WERI-Rb-1 (cell line): ENCODE measurements at regions not wholly inside any gene's neighbourhood (a gene's known extent, or its start where the extent isn't known, plus 50 kb on each side); places are given as distances from the start of the nearest gene placed in this dataset.
"Not testable (repeated sequence)": the region's sequence is repeated elsewhere in the genome, so short reads cannot be mapped to it uniquely, and the experiment has no call there.

Experiments
- DNase-seq: peaks from one replicate; pipeline ENCODE4 v3.0.0-alpha.2; 2020
- H3K27ac ChIP-seq: fragments of 250-450 bp; sonication (Bioruptor Pico); 2 replicates; pipeline ENCODE4 v1.5.1; 2020; ENCODE audit warnings: mild to moderate bottlenecking, moderate library complexity
- H3K27me3 ChIP-seq: fragments of 250-450 bp; sonication (Bioruptor Pico); 2 replicates; pipeline ENCODE4 v1.5.1; 2021; ENCODE audit warnings: mild to moderate bottlenecking, low read depth, moderate library complexity; ENCODE audit not compliant: insufficient read depth, severe bottlenecking
- H3K36me3 ChIP-seq: fragments of 250-450 bp; sonication (Bioruptor Pico); 2 replicates; pipeline ENCODE4 v1.5.1; 2020; ENCODE audit warnings: mild to moderate bottlenecking, moderate library complexity
- H3K4me3 ChIP-seq: 2 replicates; pipeline ENCODE4 v1.5.1; 2011; ENCODE audit warnings: low read depth, mild to moderate bottlenecking, control low read depth, low read length
- H3K9me3 ChIP-seq: fragments of 250-450 bp; sonication (Bioruptor Pico); 2 replicates; pipeline ENCODE4 v1.5.1; 2021; ENCODE audit warnings: mild to moderate bottlenecking, moderate library complexity; ENCODE audit not compliant: severe bottlenecking
- CTCF ChIP-seq: IDR thresholded peaks from 2 replicates; pipeline ENCODE4 v1.5.1; 2011; ENCODE audit warnings: low read depth, mild to moderate bottlenecking, control low read depth, inconsistent platforms, low read length

- no peak for TF ChIP-seq CTCF
- Histone ChIP-seq H3K27ac (no peak overlapping the region), H3K9me3 (no peaks in the 10 kb centered on the region), H3K27me3 (no peaks in the 10 kb centered on the region), H3K36me3 (no peaks in the 10 kb centered on the region), H3K4me3 (no peak overlapping the region)
- no peak for DNase-seq
Measured at GRCh38 chr9:28976684-28977083, 1403.4 kb upstream of the C9orf72 start.

- Histone ChIP-seq H3K27ac (no peak overlapping the region), H3K36me3 (no peaks in the 10 kb centered on the region), H3K27me3 (no peaks in the 10 kb centered on the region), H3K4me3 (no peak overlapping the region), H3K9me3 (no peaks in the 10 kb centered on the region)
- TF ChIP-seq CTCF: no peak
- no peak for DNase-seq
Measured at GRCh38 chr9:28981129-28981528, 1407.8 kb upstream of the C9orf72 start.

GRCh38 chr9:28981711-28982110 is 1408.4 kb upstream of the C9orf72 start:
- no peak overlapping the region for H3K4me3 ChIP-seq
- no peaks in the 10 kb centered on the region for H3K27me3 ChIP-seq
- TF ChIP-seq CTCF: no peak
- no peak overlapping the region for H3K27ac ChIP-seq
- no peaks in the 10 kb centered on the region for H3K36me3 ChIP-seq
- H3K9me3 ChIP-seq: no peaks in the 10 kb centered on the region
- DNase-seq: no peak

- Histone ChIP-seq H3K27ac (no peak overlapping the region), H3K36me3 (no peaks in the 10 kb centered on the region), H3K27me3 (no peaks in the 10 kb centered on the region), H3K9me3 (no peaks in the 10 kb centered on the region), H3K4me3 (no peak overlapping the region)
- DNase-seq: no peak
- TF ChIP-seq CTCF: no peak
Measured at GRCh38 chr9:28984016-28984415, 1410.7 kb upstream of the C9orf72 start.

- not testable (repeated sequence) for DNase-seq, H3K4me3 ChIP-seq, H3K27ac ChIP-seq, H3K9me3 ChIP-seq, H3K27me3 ChIP-seq, H3K36me3 ChIP-seq
Measured at GRCh38 chr9:28990009-28990408, 1416.7 kb upstream of the C9orf72 start.

- no peak for TF ChIP-seq CTCF
- no peak for DNase-seq
- no peaks in the 10 kb centered on the region for H3K36me3 ChIP-seq
- H3K27ac ChIP-seq: no peak overlapping the region
- no peak overlapping the region for H3K4me3 ChIP-seq
- H3K27me3 ChIP-seq: no peaks in the 10 kb centered on the region
- H3K9me3 ChIP-seq: no peaks in the 10 kb centered on the region
Measured at GRCh38 chr9:28999057-28999456, 1425.8 kb upstream of the C9orf72 start.
